ENCODE measurements at regions not wholly inside any gene's neighbourhood (a gene's known extent, or its start where the extent isn't known, plus 50 kb on each side); places are given as distances from the start of the nearest gene placed in this dataset.

GRCh38 chr2:17257189-17257909, 260.9 kb downstream of the RAD51AP2 start:
- Histone ChIP-seq H3K9ac (ENCODE audit: low read length) (no peak overlapping the region), H3K79me2 (ENCODE audit: insufficient read depth, low read length) (no peaks in the 10 kb centered on the region), H3K9me3 (ENCODE audit: control insufficient read depth in 1 of 2, insufficient read depth in 1 of 2, low read depth in 1 of 2, low read length in 2 of 2) (no peaks in the 10 kb centered on the region), H3K27me3 (ENCODE audit: insufficient read depth, low read length) (peaks cover 14% of the 10 kb centered on the region; the same call in 1 of the 2 replicates), H3K9me2 (ENCODE audit: insufficient read depth) (no peaks in the 10 kb centered on the region), H2AFZ (ENCODE audit: low read depth, low read length, poor library complexity, severe bottlenecking) (no peak overlapping the region), H3K4me3 (replicated peaks in 1 of 2; ENCODE audit: low read depth in 1 of 2, low read length in 2 of 2) (no peak overlapping the region), H3K4me1 (ENCODE audit: control insufficient read depth in 1 of 2, insufficient read depth in 2 of 2, low read length in 2 of 2) (no peaks in the 10 kb centered on the region), H4K20me1 (ENCODE audit: insufficient read depth) (no peaks in the 10 kb centered on the region), H3K4me2 (ENCODE audit: low read length) (no peak overlapping the region), H3K36me3 (ENCODE audit: control insufficient read depth in 1 of 2, insufficient read depth in 2 of 2, low read length in 2 of 2) (no peaks in the 10 kb centered on the region), H3K27ac (ENCODE audit: low read depth, low read length) (no peak overlapping the region)
- RAD21 ChIA-PET (ENCODE audit: low non-redundant PET in 1 of 2, low total read pairs in 2 of 2, uncharacterized antibody in 2 of 2, unreplicated experiment in 2 of 2): no interaction called here
- TF ChIP-seq EGR1 (IDR thresholded peaks at IDR 0.05; ENCODE audit: low read depth) (no peak), RAD21 (IDR thresholded peaks at IDR 0.05; ENCODE audit: low read depth) (no peak), EZH2 (IDR thresholded peaks at IDR 0.05) (no peak), POLR2AphosphoS5 (IDR thresholded peaks at IDR 0.05; ENCODE audit: low read depth, low read length) (no peak), CBX3 (IDR thresholded peaks at IDR 0.05; ENCODE audit: low read depth) (no peak), TCF7L2 (IDR thresholded peaks at IDR 0.05; ENCODE audit: borderline replicate concordance, extremely low read depth, insufficient read depth, insufficient read length) (no peak), REST (IDR thresholded peaks at IDR 0.05; ENCODE audit: low read depth) (no peak), JUND (IDR thresholded peaks at IDR 0.05) (no peak), CTCF (IDR thresholded peaks at IDR 0.05 in 2 of 3, conservative IDR thresholded peaks at IDR 0.05 in 1 of 3; ENCODE audit: borderline replicate concordance in 1 of 3, insufficient read depth in 1 of 3, low read depth in 2 of 3, low read length in 2 of 3) (no peak), POLR2A (IDR thresholded peaks at IDR 0.05; ENCODE audit: borderline replicate concordance, extremely low read depth, insufficient read depth, insufficient read length) (no peak), EZH2phosphoT487 (IDR thresholded peaks at IDR 0.05; ENCODE audit: borderline replicate concordance) (no peak), FOSL1 (IDR thresholded peaks at IDR 0.05; ENCODE audit: low read depth) (no peak), ELF1 (IDR thresholded peaks at IDR 0.05; ENCODE audit: borderline replicate concordance, low read depth) (no peak), SIN3A (IDR thresholded peaks at IDR 0.05; ENCODE audit: low read depth) (no peak)
- BruUV-seq (replicated peaks): no TSS peak
- no peak for DNase-seq (ENCODE audit: low read depth, low spot score)
- POLR2A ChIA-PET: no interaction called here
- intact Hi-C loops (cut with micrococcal nuclease): no loop called here
- no peak for ATAC-seq
- CTCF ChIA-PET: no interaction called here

All from HCT116 (cell line).